ENCODE measurements at regions not wholly inside any gene's neighbourhood (a gene's known extent, or its start where the extent isn't known, plus 50 kb on each side); places are given as distances from the start of the nearest gene placed in this dataset.
"Not testable (repeated sequence)": the region's sequence is repeated elsewhere in the genome, so short reads cannot be mapped to it uniquely, and the experiment has no call there.

DNA sequence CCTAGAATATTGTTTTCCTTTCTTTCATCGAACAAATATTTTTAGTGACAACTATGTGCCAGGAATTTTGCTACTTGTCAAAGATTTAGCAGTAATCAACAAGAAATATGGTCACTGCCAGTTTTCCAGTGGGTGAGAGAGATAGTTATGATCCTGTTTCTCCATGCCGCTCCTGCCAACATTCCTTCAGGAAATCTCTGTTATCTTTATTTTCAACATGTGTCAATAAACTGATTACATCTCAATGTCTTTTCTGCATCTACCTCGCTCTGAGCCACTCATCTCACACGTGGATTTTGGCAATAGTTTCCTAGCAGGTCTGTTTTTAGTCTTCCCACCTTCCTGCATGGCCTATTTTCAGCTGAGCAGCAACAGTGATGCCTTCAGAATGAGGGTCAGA lies 650.0 kb upstream of the STXBP6 start:
- FAIRE-seq = no peak

DNA sequence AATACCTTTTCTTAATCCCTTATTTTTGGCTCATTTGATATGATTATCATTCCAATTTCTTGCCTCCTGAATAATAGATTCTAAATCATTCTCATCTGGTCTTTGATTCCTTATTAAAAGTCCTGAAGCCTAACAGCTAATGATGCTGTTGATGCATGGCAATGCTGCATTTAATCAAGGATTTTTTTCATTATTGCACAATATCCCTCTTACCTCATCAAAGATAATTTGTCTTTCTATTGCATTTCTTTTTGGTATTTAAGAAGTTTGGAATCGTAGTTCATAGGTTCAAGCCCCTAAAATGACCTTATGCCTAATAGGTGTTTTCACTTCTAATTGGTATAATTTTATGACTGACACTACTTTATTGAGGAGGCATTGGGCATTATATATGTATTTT lies 648.2 kb upstream of the STXBP6 start:
- no peak for FAIRE-seq

GRCh38 chr14:25696176-25696575 lies 646.2 kb upstream of the STXBP6 start:
- FAIRE-seq = no peak

DNA sequence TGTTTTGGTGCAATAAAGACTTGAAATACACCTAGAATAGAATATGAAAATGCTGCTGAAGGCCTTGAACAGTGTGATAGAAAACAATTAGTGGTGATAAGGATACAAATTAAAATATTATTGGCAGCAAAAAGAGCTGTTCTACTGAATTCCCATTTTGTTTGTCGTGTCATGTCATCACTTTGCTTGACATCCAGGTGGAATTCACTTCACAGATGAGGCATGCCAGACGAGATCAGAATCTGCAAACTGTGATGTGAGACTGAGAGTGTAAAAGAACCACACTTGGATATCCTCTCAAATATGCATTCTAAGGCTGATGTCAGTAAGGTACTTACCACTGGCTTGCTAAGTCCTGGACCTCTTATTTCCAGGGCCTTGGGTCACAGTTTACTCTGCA lies 635.1 kb upstream of the STXBP6 start:
- no peak for FAIRE-seq

DNA sequence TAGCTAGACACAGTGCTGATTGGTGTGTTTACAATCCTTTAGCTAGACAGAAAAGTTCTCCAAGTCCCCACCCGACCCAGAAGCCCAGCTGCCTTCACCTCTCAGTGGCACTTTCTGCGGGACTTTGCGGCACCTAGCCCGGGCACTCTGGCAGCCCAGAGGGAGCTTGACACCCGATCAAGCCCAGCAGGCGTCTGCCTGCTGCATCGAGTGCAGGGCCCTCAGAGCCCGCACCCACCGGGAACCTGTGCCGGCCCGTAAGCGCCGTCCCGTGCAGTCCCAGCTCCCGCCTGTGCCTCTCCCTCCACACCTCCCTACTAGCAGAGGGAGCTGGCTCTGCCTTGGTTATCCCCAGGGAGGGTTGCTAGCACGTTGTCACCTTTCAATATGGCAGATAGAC lies 631.0 kb upstream of the STXBP6 start:
- FAIRE-seq = no peak

DNA sequence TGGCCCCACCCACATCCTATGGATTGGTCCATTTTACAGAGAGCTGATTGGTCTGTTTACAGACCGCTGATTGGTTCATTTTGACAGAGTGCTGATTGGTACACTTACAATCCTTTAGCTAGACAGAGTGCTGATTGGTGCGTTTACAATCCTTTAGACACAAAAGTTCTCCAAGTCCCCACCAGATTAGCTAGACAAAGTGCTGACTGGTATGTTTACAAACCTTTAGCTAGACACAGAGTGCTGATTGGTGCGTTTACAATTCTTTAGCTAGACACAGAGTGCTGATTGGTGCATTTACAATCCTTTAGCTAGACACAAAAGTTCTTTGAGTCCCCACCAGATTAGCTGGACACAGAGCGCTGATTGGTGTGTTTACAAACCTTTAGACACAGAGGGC lies 630.6 kb upstream of the STXBP6 start:
- not testable (repeated sequence) for FAIRE-seq

DNA sequence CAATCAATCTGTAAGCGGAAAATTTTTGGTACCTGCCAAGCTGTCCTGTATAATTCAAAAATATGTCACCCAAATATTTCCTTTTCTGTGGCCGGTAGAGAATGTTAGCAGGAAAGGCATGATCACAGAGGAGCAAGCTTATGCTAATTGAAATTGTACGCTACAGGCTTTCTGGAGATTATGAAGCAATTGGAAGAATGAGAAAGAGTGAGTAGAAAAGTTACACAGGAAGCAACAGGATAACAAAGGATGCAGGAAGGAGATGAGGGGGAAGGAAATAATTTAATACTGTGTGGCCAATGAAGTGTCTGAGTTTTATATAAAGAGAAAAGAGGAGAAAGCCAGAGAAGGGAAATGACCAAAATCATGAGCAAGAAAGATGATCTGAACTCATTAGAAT lies 627.2 kb upstream of the STXBP6 start:
- no peak for FAIRE-seq

DNA sequence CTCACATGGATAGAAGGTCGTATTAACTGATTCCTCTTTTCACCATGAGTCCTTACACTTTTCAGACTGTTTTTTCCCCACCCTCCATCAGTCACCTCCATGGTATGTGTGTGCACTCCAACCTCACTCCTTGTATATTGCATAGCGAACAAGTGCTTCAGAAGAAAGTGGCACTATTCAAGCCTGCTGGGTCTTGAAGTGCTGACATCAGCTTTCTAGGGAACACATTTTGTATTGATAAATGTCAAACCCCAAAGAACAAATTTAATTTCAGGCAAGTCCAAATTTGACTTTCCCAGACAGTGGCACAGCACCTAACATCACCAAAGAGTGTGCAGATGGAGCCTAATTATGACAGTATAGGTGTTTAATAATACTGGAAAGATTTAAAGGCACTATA lies 617.4 kb upstream of the STXBP6 start:
- FAIRE-seq = no peak

GRCh38 chr14:25666877-25667276 lies 616.9 kb upstream of the STXBP6 start:
- no peak for FAIRE-seq

DNA sequence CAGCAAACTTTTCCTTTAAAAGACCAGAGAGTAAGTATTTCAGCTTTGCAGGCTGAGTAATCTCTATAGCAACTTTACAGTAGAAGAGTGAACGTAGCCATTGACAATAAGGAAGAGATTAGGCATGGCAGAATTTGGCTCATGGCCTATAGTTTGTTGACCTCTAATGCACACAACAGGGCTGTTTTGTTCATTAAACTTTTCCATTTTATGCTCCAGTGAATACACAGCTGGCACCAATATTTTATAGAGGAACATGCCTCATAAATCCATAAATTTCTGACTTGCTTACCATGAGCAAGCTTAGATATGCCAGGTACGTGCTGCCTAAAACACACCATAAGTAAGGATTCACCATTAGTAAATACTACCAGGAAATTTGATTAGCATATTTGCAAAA lies 609.0 kb upstream of the STXBP6 start:
- no peak for FAIRE-seq

DNA sequence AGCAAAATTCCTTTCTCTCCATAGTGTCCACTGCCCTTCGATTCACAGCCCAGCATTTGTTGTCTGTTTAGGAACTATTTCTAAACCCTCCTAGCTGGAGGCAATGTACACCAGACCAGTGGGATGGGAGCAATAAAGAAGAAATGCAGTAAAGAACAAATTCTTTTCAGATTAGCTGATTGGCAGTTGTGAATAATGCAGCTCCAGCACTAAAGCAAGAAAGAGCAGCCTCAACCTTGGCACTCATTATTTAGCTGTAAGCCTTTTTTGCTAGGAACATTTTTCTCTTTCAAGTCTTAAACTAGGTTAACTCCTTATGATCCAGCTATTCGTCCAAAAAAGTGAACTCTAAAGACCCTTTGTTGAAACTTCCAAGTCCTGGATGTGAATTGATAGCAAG lies 580.5 kb upstream of the STXBP6 start:
- FAIRE-seq = no peak

DNA sequence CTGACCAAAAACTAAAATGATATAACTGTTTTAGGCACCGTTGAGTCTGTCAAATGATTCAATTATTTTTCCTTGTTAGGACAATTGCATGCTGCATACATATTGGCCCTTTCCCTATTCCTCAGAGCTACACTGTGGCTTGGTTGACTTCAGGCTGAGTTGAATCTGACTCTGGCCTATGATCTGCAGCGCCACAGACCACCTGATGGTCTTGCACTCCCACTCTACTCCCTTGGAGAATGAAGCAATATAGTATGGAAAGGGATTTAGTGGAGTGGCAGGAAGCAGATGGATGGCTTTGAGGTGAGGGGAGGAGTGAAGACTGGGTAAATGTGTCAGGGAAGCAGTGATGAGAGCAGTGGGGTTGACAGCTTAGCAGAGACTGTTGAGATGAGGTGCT lies 579.0 kb upstream of the STXBP6 start:
- no peak for FAIRE-seq

DNA sequence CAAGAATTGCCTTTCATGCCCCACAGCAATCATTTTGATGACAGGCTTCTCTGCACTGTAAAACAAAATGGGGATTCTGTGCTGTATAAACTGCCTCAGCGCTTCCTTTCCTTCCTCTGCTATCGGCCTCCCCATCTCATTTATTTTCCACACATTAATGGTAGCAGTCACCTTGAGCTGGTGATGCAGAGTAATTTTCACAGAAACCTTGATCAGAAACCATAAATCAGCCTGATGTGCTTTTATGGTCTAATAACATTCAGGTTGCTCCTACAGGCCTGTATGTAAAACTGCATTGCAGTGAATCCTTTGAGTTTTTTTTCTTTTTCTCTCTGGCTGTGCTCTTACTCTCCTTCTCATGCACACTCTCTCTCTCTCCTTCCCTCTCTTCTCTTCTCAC lies 578.4 kb upstream of the STXBP6 start:
- no peak for FAIRE-seq

GRCh38 chr14:25626986-25627385 lies 577.0 kb upstream of the STXBP6 start:
- FAIRE-seq = no peak

DNA sequence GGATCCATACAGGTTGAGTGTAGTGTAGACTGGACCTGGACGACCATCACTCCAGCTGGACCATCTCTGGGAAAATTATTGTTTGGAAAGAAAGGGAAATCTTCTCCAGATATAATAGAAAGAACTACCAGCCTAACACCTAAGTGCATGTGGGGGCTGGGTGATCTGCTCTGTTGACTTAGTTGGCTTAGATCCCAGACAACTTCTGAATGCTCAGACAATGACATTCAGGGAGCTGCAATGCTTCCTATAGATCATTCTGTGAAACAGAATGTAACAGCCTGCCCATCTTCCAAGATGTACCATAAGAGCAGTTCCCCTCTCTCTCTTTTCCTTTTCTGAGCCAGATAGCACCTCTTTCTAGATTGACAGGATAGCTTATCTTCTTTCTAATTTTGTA lies 572.8 kb upstream of the STXBP6 start:
- no peak for FAIRE-seq

DNA sequence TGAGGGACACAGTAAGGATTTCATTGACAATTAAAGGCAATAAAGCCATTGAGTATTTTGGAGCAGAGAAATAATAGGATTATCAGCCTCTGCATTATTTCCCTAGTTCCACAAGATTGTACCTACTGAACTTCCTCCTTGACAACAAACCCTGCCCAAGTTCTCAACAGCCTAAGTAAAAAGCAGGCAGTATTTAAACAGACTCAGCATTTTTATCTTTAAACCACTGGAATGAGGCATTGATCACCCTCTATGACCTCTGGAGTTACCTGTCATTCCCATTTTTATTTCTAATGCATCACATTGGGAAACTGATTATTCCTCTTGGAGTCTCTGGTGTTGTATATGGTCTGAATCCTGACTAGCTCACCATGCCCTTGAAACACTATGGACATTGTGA lies 570.6 kb upstream of the STXBP6 start:
- FAIRE-seq = no peak

GRCh38 chr14:25615174-25615573 lies 565.2 kb upstream of the STXBP6 start:
- FAIRE-seq = no peak

GRCh38 chr14:25607192-25607591 lies 557.2 kb upstream of the STXBP6 start:
- no peak for FAIRE-seq

DNA sequence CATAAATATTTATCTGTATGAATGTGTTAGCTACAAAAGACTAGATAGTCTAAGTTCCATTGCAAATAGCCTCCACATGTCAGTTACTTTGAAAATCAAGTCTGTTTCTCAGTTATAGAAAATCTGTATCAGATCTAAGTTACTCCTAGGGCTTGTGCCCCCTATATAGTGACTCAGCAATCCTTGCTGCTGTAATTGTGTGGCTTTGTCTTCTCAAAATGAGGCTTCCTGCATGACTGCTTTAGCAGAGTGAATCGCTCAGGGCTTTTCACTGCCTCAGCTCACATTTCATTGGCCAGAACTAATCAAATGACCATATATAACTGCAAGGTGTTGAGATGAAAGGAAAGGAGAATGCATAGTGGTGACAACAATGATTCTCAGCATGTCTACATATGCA lies 552.2 kb upstream of the STXBP6 start:
- FAIRE-seq = no peak

- no peak for FAIRE-seq
These were observed 538.8 kb upstream of the STXBP6 start for GRCh38 chr14:25588751-25589150.

DNA sequence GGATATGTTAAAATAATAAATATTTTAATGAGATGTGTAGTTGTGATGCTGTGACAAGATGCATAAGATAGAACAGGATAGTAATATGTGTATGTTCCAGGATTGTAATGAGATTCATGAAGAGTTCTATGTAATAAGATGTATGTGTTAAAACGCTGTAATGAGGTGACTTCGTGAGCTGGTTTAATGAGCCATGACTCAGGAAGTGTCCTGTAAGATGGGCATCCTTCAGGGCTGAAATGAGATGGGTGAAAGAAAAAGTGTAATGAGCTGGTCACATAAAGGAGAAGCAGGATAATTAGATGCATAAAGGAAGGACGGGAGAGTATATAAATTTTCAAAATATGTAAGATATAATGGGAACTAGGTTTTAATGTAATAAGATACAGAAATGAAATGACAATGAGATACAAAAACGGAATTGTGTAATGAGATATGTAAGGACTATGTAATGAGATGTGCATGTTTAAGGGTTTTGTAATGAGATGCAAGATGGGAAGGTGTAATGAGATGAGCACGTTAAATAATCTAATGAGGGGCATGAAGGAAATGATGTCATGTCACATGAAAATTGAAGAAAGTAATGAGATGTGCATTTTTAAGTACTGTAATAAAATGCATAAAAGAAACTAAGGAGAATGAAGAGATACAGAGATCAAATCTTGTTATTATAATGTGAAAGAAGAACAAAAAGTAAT lies 524.8 kb upstream of the STXBP6 start:
- no peak for FAIRE-seq

DNA sequence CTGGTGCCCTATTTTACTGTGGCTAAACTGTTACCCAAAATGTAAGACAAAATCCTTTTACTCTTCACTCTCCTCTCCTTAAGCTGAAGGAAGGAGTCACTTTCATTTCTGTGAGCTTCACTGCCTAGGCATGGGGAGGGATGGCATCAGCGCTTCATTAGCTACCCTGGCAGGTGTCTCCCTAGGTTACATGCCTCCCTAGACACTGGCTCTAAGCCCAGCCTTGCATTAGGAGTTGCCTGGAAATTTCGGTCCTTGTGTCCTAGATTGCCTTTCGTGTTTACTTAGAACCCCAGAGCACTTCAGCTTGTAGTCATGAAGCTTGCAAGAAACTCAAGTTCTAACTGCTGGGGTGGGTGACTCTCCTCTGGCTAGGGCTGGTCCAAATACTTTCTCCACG lies 520.5 kb upstream of the STXBP6 start:
- FAIRE-seq = no peak

DNA sequence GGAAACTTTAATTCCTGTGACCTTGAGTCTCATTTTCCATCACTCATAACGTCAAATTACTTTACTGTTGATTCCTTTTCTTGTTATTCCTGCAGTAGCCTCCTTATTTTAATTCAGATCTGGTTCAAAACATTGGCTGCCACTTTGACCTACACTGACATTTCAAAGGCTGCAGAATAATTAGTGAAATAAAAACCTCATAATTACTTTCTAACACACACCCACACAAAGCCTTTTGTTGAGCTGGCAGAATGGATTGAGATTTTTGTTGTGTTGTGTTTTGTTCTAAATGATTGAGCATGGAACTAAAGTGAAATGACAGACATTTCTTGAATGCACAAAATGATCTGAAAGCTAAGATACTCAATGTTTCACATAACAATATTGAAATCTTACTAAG lies 507.5 kb upstream of the STXBP6 start:
- FAIRE-seq = no peak

- no peak for FAIRE-seq
These were observed 502.9 kb upstream of the STXBP6 start for GRCh38 chr14:25552826-25553225.

DNA sequence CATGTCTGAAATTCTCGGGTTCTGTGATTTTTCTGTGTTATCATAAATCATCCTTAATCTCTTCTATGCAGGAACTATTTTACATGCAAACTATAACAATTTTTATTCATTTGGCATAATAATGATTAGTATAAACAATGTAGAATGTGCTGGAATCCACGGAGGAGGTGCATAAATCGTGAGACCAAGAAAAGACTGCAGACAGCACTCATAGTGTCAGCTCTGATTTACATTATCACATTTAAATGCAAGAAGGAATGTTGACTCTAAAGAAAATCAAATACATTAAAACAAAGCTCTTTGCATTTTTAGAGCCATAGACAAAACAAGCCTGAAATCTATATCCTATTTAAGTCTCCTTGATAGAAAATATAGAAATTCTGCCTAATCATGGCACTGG lies 501.7 kb upstream of the STXBP6 start:
- no peak for FAIRE-seq

DNA sequence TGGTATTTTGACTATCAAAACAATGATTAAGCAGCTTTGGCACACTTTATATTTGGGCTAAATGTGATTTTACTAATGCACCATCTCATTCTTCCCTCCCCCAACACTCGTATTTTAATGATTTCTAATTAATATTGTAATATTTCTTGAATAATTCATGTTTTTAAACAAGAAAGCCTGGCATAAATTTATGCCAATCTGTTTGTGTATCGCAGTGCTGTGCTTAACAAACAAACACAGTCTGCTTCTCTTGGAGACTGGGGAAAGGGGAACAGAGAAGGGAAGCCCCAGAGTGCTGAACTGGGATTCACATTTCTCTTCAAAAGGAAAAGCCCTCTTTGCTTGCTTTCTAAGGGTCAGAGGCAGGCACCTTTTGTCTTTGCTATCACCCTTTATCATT lies 496.9 kb upstream of the STXBP6 start:
- FAIRE-seq = no peak

All from A204.1 (cell line).